OCI-LY1 (cell line): ENCODE measurements at regions not wholly inside any gene's neighbourhood (a gene's known extent, or its start where the extent isn't known, plus 50 kb on each side); places are given as distances from the start of the nearest gene placed in this dataset.

Source experiments
- H2AFZ ChIP-seq: fragments of 200-600 bp; sonication (generic), shearing (Covaris generic); 2 replicates; pipeline ENCODE4 v1.6.0; 2014; ENCODE audit warnings: antibody characterized with exemption, mild to moderate bottlenecking, low read length
- H3F3A ChIP-seq: fragments of 200-600 bp; sonication (generic), shearing (Covaris generic); 2 replicates; pipeline ENCODE4 v1.6.0; 2014; ENCODE audit warnings: mild to moderate bottlenecking, antibody characterized with exemption, low read length, moderate library complexity; ENCODE audit not compliant: insufficient read depth
- H3K27ac ChIP-seq: fragments of 200-600 bp; sonication (generic); 2 replicates; pipeline ENCODE4 v1.5.1; 2014; ENCODE audit warnings: low read length, mixed run types, mild to moderate bottlenecking, low read depth; ENCODE audit not compliant: poor library complexity, severe bottlenecking
- H3K27me3 ChIP-seq: fragments of 200-600 bp; sonication (generic); 2 replicates; pipeline ENCODE4 v1.6.0; 2014; ENCODE audit warnings: antibody characterized with exemption, mild to moderate bottlenecking, low read length, moderate library complexity; ENCODE audit not compliant: insufficient read depth
- H3K36me3 ChIP-seq: fragments of 200-600 bp; sonication (generic); 2 replicates; pipeline ENCODE4 v1.6.1; 2014; ENCODE audit warnings: mild to moderate bottlenecking, antibody characterized with exemption, low read length, moderate library complexity, mixed read lengths; ENCODE audit not compliant: insufficient read depth
- H3K4me1 ChIP-seq: fragments of 200-600 bp; sonication (generic); 2 replicates; pipeline ENCODE4 v1.5.1; 2014; ENCODE audit warnings: mild to moderate bottlenecking, low read length, moderate library complexity; ENCODE audit not compliant: insufficient read depth, severe bottlenecking
- H3K4me2 ChIP-seq: fragments of 200-600 bp; sonication (generic), shearing (Covaris generic); 2 replicates; pipeline ENCODE4 v1.6.1; 2014; ENCODE audit warnings: low read length
- H3K4me3 ChIP-seq: fragments of 200-600 bp; sonication (generic); 2 replicates; pipeline ENCODE4 v1.5.1; 2014; ENCODE audit warnings: low read length, low read depth, mild to moderate bottlenecking, mixed read lengths; ENCODE audit not compliant: poor library complexity, severe bottlenecking
- H3K79me2 ChIP-seq: fragments of 200-600 bp; shearing (Covaris generic); 2 replicates; pipeline ENCODE4 v1.6.1; 2016; ENCODE audit warnings: mixed run types, low read length, mixed read lengths; ENCODE audit not compliant: insufficient read depth
- H3K9ac ChIP-seq: fragments of 200-600 bp; sonication (generic), shearing (Covaris generic); 2 replicates; pipeline ENCODE4 v1.6.1; 2014; ENCODE audit warnings: mild to moderate bottlenecking, low read length, mixed read lengths
- H3K9me2 ChIP-seq: fragments of 200-600 bp; sonication (generic), shearing (Covaris generic); 2 replicates; pipeline ENCODE4 v1.6.1; 2014; ENCODE audit warnings: low read depth, mild to moderate bottlenecking, low read length, mixed read lengths
- H3K9me3 ChIP-seq: fragments of 200-600 bp; shearing (Covaris generic); 2 replicates; pipeline ENCODE4 v1.6.1; 2014; ENCODE audit warnings: low read length, mixed read lengths
- H4K20me1 ChIP-seq: fragments of 200-600 bp; sonication (generic), shearing (Covaris generic); 2 replicates; pipeline ENCODE4 v1.6.0; 2016; ENCODE audit warnings: mild to moderate bottlenecking, low read length; ENCODE audit not compliant: insufficient read depth
- EZH2 ChIP-seq: fragments of 200-600 bp; sonication (generic), shearing (Covaris generic); IDR thresholded peaks from 2 replicates; pipeline ENCODE4 v1.8.0; 2017; ENCODE audit warnings: borderline replicate concordance, mixed run types, mild to moderate bottlenecking, antibody characterized with exemption, low read length, moderate library complexity, mixed read lengths
- TF ChIP-seq, protein P1 (sequence below): fragments of 200-600 bp; sonication (generic), shearing (Covaris generic); IDR thresholded peaks from 2 replicates; pipeline ENCODE4 v1.5.1; 2017; ENCODE audit warnings: mild to moderate bottlenecking, antibody characterized with exemption, low read length, moderate library complexity, mixed read lengths

DNA sequence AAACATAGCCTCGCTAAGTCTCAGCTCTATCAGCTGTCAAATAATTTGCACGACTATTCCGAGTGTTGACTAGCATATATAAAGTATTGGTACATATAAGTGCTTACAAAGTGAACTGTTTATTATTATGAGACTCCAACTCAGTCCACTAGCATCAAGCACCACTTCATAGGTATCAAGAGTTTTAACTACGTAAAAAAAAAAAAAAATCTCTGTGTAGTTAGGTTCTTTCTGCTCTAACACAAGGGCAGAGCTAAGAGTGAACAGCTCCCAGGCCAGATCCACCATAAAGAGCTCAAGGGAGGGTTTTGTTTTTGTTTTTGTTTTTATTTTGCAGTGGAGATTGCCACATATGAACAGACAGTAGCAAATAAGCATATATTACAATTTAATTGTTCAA lies 309.8 kb upstream of the SGK1 start:
- Histone ChIP-seq H3K79me2 (no peaks in the 10 kb centered on the region), H3K4me2 (no peak overlapping the region), H4K20me1 (no peaks in the 10 kb centered on the region), H3K9me2 (no peaks in the 10 kb centered on the region), H3K27ac (no peak overlapping the region), H3K36me3 (no peaks in the 10 kb centered on the region), H3K9ac (no peak overlapping the region), H3K27me3 (no peaks in the 10 kb centered on the region), H2AFZ (no peak overlapping the region), H3K4me1 (no peaks in the 10 kb centered on the region), H3K4me3 (no peak overlapping the region), H3F3A (no peaks in the 10 kb centered on the region), H3K9me3 (no peaks in the 10 kb centered on the region)
- TF ChIP-seq, protein P1, sequence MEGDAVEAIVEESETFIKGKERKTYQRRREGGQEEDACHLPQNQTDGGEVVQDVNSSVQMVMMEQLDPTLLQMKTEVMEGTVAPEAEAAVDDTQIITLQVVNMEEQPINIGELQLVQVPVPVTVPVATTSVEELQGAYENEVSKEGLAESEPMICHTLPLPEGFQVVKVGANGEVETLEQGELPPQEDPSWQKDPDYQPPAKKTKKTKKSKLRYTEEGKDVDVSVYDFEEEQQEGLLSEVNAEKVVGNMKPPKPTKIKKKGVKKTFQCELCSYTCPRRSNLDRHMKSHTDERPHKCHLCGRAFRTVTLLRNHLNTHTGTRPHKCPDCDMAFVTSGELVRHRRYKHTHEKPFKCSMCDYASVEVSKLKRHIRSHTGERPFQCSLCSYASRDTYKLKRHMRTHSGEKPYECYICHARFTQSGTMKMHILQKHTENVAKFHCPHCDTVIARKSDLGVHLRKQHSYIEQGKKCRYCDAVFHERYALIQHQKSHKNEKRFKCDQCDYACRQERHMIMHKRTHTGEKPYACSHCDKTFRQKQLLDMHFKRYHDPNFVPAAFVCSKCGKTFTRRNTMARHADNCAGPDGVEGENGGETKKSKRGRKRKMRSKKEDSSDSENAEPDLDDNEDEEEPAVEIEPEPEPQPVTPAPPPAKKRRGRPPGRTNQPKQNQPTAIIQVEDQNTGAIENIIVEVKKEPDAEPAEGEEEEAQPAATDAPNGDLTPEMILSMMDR: no peak
- no peak for TF ChIP-seq EZH2

GRCh38 chr6:134626589-134626988 lies 308.7 kb upstream of the SGK1 start:
- no peak overlapping the region for H3K9ac ChIP-seq
- no peaks in the 10 kb centered on the region for H3K9me3 ChIP-seq
- H2AFZ ChIP-seq: no peak overlapping the region
- no peak overlapping the region for H3K4me2 ChIP-seq
- no peak overlapping the region for H3K27ac ChIP-seq
- H3K4me1 ChIP-seq: no peaks in the 10 kb centered on the region
- no peak for TF ChIP-seq EZH2
- TF ChIP-seq, protein P1: peak; percentile 18; the same call in 1 of the 2 replicates
- H3K27me3 ChIP-seq: no peaks in the 10 kb centered on the region
- H3K9me2 ChIP-seq: no peaks in the 10 kb centered on the region
- H4K20me1 ChIP-seq: no peaks in the 10 kb centered on the region
- H3K36me3 ChIP-seq: no peaks in the 10 kb centered on the region
- H3K4me3 ChIP-seq: no peak overlapping the region
- H3K79me2 ChIP-seq: no peaks in the 10 kb centered on the region
- no peaks in the 10 kb centered on the region for H3F3A ChIP-seq

- Histone ChIP-seq H3K4me2 (no peak overlapping the region), H3K27ac (no peak overlapping the region), H3K9me2 (no peaks in the 10 kb centered on the region), H3K79me2 (no peaks in the 10 kb centered on the region), H3F3A (no peaks in the 10 kb centered on the region), H3K4me1 (no peaks in the 10 kb centered on the region), H3K9me3 (no peaks in the 10 kb centered on the region), H4K20me1 (no peaks in the 10 kb centered on the region), H3K4me3 (no peak overlapping the region), H3K27me3 (no peaks in the 10 kb centered on the region), H3K36me3 (no peaks in the 10 kb centered on the region), H2AFZ (no peak overlapping the region), H3K9ac (no peak overlapping the region)
- TF ChIP-seq, protein P1: no peak
- no peak for TF ChIP-seq EZH2
Observed at GRCh38 chr6:134626086-134626485, 308.2 kb upstream of the SGK1 start.
